T47D (cell line): ENCODE measurements at regions not wholly inside any gene's neighbourhood (a gene's known extent, or its start where the extent isn't known, plus 50 kb on each side); places are given as distances from the start of the nearest gene placed in this dataset.
A peak's percentile ranks its signal among the peaks of the same experiment; 100 is the strongest.

Source experiments
- DNase-seq, 2 experiments: peaks; one replicate each; pipeline versions ENCODE4 v3.0.0 to v3.0.0-alpha.2; 2011 to 2012; ENCODE audit warnings: low read depth in 1 of 2, low spot score in 1 of 2
- JUND ChIP-seq: IDR thresholded peaks from 2 replicates; pipeline ENCODE4 v1.6.1; 2012; ENCODE audit warnings: low read depth
- in situ Hi-C: cut with HindIII; loops from 2 replicates; pipeline ENCODE4 v1.10.0; 2016; ENCODE audit warnings: low sequenced_read_pairs, low pct_unique_long_range_greater_than_20kb

DNA sequence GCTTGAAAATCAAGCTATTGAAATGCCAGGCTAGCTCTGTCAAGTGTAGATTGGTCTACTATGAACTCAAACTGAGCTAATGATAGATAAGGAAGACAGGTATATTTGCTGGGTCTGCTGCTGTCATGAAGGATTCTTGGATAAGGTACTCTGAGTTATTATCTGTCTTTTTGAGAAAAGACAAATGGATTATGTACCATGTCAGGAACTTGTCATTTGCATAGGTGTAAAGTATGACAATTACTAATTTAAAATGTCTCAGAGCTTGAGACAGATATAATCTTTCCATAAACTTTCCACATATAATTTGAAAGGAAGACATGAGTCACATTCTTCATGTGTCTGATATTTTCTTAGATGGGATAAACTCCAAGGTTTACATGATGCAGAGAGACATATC, 594.1 kb upstream of the PTPRD start:
- in situ Hi-C loops = no loop called here
- TF ChIP-seq JUND = no peak
- DNase-seq = no peak

DNA sequence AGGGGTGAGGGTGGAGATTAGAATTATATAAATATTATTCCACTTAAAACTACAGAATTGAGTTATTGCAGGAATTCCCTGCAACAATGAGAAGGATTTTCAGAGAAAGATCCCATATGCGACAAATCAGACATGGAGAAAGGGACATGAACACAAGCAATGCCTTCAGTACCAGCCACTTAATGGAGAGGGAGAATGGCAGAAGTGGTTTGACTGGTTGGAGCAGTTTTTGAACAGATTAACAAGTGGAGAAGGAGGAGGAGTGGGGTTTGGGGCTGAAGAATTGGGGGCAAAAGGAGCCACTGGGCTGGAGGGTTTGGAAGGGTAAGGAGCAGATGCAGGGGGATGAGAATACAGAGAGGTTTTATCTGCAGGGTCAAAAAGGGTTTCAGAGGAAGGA, 620.9 kb upstream of the PTPRD start:
- DNase-seq = peak in 1 of 2 experiments; percentile 3
- TF ChIP-seq JUND = no peak
- in situ Hi-C loops = no loop called here

DNA sequence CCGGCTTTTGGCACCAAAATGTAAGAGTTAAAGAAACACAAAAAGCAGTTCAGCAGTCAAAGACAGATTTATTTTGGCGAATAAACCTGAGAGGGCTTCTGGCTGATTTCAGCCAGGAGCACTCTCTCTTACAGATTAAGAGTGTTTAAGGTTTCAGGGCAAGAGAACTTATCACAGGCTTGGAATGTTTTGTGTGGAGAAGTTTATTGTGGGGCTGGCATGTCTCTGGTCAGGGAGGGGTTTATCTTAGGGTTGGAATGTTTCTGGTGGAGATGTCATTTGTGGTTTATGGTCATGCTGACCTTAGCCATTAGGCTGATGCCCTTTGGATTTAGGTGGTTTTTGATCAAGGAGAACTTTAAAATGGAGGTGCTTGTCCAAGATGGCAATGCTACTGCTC, 622.3 kb upstream of the PTPRD start:
- no peak for DNase-seq
- no peak for TF ChIP-seq JUND
- in situ Hi-C loops = no loop called here

DNA sequence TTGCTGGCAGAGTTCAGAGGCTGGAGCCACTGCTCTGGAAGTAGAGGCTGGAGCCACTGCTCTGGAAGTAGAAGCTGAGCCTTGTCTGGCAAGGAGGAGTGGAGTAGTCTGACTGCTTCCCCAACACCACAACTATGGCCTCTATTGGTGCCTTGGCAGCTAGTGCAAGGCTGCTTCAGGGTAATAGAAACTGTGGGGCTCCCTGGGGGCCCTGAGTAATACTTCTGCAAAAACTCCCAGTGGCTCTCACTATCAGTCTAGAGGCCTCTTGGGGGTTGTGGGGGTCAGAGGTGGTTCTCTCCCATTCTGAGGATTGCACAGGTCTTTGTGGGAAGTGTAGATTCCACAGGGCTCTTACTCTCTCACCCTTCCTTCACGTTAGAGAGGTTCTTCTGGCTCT, 629.0 kb upstream of the PTPRD start:
- no peak for DNase-seq
- in situ Hi-C loops = no loop called here
- no peak for TF ChIP-seq JUND

DNA sequence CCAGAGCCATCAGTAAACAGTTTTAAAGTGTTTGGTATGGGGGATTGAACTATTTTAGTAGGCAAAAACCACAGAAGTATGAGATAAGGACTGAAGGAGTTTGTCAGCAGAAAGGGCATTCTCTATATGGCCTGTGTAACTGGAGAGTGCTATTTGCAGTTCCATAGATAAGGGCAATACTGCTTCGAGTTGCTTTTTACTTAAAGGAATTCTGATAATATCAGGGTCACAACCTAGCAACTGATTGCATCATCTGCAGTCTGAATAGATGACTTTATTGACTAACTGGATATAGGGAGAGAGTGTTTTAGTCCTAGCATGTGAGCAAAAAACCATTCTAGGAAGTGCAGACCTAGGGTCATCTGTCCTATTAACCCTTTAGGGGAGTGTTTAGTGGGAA, 645.2 kb upstream of the PTPRD start:
- no peak for TF ChIP-seq JUND

DNA sequence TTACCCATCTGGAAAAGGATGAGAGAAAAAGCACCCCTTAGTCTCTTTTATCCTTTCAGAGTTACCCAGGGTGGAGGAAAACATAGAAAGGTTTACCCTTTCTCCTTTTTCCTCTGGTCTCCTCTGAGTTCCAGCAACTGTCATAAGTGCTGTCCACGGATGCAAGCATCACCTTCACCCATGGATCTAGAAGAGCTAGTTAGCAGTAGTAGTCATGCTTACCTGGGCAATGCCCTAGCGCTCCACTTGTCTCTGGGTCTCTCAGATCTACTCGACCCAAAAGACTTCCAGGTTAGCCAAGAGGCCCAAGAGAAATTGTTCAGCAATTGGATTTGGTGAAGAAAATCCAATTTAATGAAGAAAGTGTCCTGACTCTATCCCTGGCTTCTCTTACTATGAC, 656.2 kb upstream of the PTPRD start:
- TF ChIP-seq JUND = no peak
- in situ Hi-C loops = no loop called here
- DNase-seq = no peak

More for the DNA sequence above, 645.2 kb upstream of the PTPRD start:
- no peak for DNase-seq
- in situ Hi-C loops = no loop called here

DNA sequence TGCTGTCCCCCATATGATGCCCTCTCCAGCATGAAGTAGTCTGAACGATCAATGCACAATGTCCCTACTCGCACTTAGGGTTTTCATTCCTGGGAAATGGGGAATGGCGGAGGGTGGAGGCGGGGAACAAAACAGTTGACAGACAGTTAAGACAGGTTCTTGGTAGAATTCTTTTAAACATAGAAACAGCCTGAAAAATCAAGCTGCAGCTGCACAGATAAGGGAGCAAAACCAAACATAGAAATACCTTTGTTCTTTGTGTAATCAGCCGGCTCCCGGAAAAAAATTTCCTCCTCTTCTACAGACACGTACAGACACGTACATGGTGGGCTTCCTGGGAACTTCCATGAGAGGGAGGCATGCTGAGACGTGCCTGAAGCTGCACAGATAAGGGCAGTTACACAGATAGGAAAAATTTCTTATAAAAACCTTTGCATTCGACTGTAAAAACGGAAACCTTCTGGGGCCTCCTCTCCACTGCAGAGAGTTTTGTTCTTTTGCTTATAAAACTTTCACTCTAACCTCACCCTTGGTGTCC, 662.4 kb upstream of the PTPRD start:
- DNase-seq = no peak
- no peak for TF ChIP-seq JUND
- in situ Hi-C loops = no loop called here

DNA sequence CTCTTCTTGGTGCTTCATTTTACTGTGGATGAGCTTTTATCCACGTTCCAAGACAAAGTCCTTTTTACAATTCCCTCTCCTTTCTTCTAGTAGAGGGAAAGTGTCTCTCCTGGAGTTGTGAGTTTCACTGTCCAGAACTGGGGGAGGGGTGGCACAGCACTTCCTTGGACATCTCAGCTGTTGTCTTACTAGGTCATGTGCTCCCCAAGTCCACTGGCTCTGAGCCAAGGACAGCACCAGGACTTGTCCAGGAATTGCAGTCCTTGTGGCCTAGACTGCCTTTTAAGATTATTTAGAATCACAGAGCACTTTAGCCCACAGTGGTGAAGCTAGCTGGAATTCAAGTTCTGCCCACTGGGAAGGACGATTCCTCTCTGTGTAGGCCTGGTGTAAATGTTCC, 700.2 kb upstream of the PTPRD start:
- in situ Hi-C loops = no loop called here
- no peak for TF ChIP-seq JUND
- peak in 1 of 2 experiments; percentile 43 for DNase-seq

DNA sequence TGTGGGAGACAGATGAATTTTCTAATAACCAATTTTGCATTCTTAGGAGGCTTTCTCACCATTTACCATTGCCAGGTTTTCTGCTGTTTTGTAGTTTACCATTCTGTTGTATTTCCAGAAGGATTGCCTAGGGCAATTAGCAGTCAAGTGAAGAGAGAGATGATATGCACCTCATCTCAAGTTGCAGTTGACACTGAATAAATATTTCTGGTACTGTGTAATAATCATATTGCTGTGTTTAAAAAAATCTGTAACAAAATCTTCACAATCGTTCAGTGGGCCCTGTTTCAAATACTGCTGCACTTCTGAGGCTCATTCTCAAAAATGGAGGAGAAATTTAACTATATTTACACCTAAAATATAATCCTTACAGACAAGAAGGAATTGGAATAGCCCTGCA, 706.1 kb upstream of the PTPRD start:
- DNase-seq = no peak
- in situ Hi-C loops = no loop called here
- no peak for TF ChIP-seq JUND

DNA sequence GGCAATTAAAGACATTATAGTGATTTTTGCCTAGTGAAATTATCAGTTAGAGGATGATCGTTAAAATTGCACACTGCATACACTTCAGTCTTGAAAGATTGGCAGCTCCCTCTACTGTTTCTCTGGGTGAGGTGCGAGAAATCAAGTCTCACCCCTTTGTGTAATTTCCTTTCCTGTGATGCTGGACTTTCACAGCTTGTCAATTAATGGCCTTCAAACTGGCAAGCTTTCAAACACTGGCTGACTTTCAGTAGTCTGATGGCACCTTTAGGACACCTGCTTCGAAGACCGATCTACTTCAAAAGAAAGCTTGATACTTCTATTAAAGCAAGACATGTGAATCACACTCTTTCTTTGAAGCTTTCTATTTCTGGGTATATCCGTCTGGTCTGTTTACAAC, 706.7 kb upstream of the PTPRD start:
- in situ Hi-C loops = no loop called here
- DNase-seq = peak in 1 of 2 experiments; percentile 58

DNA sequence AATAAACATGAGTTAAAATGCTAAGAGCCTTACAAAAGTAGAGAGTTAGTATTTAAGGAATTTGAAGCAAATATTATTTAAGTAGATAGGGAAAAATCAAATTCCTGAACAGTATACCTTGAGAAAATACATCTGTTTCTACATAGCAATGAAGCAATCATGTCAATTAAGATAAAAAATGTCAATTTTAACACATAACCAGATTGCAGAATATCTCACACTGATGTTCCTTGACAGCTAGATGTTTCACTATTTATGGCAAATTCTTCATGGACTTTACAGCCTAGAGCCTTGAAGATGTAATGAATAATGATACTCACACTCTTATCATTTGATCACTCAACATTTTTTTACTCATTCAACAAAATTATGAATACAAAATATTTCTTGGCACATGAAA, 708.2 kb upstream of the PTPRD start:
- TF ChIP-seq JUND = no peak
- in situ Hi-C loops = no loop called here
- DNase-seq = no peak

More for the DNA sequence above, 706.7 kb upstream of the PTPRD start:
- TF ChIP-seq JUND = no peak

DNA sequence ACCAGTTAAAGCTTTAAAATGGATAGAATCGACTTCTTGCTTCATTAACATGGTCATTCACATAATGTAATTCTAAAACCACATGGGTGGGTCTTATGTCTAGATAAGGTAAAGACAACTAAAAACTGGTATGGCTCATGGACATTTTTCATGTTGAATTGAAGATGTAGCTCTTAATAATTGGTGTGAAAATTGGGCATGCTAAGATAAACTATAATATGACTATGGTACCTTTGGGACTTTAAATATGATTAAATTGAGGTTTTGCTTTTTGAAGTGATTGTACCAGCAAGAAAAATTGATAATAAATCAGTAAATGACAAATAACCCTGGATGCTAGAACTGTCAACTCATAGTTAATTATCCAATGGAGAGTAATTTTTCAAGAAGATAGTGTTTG, 710.7 kb upstream of the PTPRD start:
- no peak for TF ChIP-seq JUND
- in situ Hi-C loops = no loop called here
- no peak for DNase-seq

DNA sequence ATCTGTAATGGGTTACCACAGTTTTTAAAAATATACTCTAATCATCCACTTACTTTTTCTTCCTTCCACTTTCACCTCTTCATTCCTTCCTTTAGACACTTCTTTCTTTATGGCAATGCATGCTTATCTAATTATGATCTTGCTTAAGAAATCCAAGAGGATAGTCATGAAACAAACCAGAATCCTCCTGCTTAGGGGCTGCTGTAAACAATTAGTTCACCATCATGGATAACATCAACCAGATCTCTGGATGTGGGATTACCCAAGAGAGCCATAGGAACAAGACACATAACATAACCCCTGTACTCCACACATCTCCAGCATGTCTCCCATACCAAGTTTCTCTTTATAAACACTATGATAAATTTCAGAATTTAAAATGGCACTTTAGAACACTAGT, 713.4 kb upstream of the PTPRD start:
- no peak for TF ChIP-seq JUND
- no peak for DNase-seq
- in situ Hi-C loops = no loop called here

DNA sequence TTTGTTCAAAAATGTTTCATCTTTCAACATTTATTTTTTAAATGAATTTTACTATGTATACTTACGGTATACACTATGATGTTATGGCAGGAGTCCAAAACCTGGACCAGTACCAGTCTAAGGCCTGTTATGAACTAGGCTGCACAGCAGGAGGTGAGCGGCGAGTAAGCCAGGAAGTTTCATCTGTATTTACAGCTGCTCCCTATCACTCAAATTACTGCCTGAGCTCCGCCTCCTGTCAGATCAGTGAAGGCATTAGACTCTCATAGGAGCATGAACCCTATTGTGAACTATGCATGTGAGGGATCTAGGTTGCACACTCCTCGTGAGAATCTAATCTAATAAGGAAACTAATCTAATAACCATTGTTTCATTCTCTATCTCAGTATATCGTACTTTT, 715.5 kb upstream of the PTPRD start:
- no peak for DNase-seq
- no peak for TF ChIP-seq JUND
- in situ Hi-C loops = no loop called here
